ENCODE measurements at regions not wholly inside any gene's neighbourhood (a gene's known extent, or its start where the extent isn't known, plus 50 kb on each side); places are given as distances from the start of the nearest gene placed in this dataset.

- in situ Hi-C loops (cut with HindIII; ENCODE audit: low sequenced_read_pairs), result no loop called here
Observed at GRCh38 chr1:30381671-30382365, 341.6 kb downstream of the MATN1 start.

GRCh38 chr1:30381266-30381665, 342.1 kb downstream of the MATN1 start:
- in situ Hi-C loops (cut with HindIII; ENCODE audit: low sequenced_read_pairs), result no loop called here
- peak; percentile 87 for DNase-seq (ENCODE audit: low spot score)

More at GRCh38 chr1:30381671-30382365, 341.6 kb downstream of the MATN1 start:
- no peak for DNase-seq (ENCODE audit: low spot score)

GRCh38 chr1:30380625-30380984, 342.8 kb downstream of the MATN1 start:
- DNase-seq (ENCODE audit: low spot score), result no peak
- in situ Hi-C loops (cut with HindIII; ENCODE audit: low sequenced_read_pairs), result no loop called here

- peak; percentile 88 for DNase-seq (ENCODE audit: low spot score)
- in situ Hi-C loops (cut with HindIII; ENCODE audit: low sequenced_read_pairs), result no loop called here
Observed at GRCh38 chr1:30379684-30380624, 343.4 kb downstream of the MATN1 start.

GRCh38 chr1:30378991-30379581, 344.3 kb downstream of the MATN1 start:
- in situ Hi-C loops (cut with HindIII; ENCODE audit: low sequenced_read_pairs), result no loop called here
- DNase-seq (ENCODE audit: low spot score), result no peak

- in situ Hi-C loops (cut with HindIII; ENCODE audit: low sequenced_read_pairs), result no loop called here
- no peak for DNase-seq (ENCODE audit: low spot score)
Observed at GRCh38 chr1:30378003-30378596, 345.3 kb downstream of the MATN1 start.

GRCh38 chr1:30377230-30378002, 346.0 kb downstream of the MATN1 start:
- DNase-seq (ENCODE audit: low spot score), result no peak
- in situ Hi-C loops (cut with HindIII; ENCODE audit: low sequenced_read_pairs), result no loop called here

GRCh38 chr1:30376054-30376697, 347.2 kb downstream of the MATN1 start:
- in situ Hi-C loops (cut with HindIII; ENCODE audit: low sequenced_read_pairs), result no loop called here
- no peak for DNase-seq (ENCODE audit: low spot score)

- no peak for DNase-seq (ENCODE audit: low spot score)
- in situ Hi-C loops (cut with HindIII; ENCODE audit: low sequenced_read_pairs), result no loop called here
Observed at GRCh38 chr1:30375156-30375555, 348.2 kb downstream of the MATN1 start.

- in situ Hi-C loops (cut with HindIII; ENCODE audit: low sequenced_read_pairs), result no loop called here
Observed at GRCh38 chr1:30374400-30375070, 348.9 kb downstream of the MATN1 start.

GRCh38 chr1:30373471-30374399, 349.6 kb downstream of the MATN1 start:
- in situ Hi-C loops (cut with HindIII; ENCODE audit: low sequenced_read_pairs), result no loop called here
- DNase-seq (ENCODE audit: low spot score), result no peak

More at GRCh38 chr1:30374400-30375070, 348.9 kb downstream of the MATN1 start:
- no peak for DNase-seq (ENCODE audit: low spot score)

GRCh38 chr1:30372792-30373433, 350.5 kb downstream of the MATN1 start:
- no peak for DNase-seq (ENCODE audit: low spot score)

GRCh38 chr1:30371888-30372791, 351.2 kb downstream of the MATN1 start:
- no peak for DNase-seq (ENCODE audit: low spot score)
- in situ Hi-C loops (cut with HindIII; ENCODE audit: low sequenced_read_pairs), result no loop called here

More at GRCh38 chr1:30372792-30373433, 350.5 kb downstream of the MATN1 start:
- in situ Hi-C loops (cut with HindIII; ENCODE audit: low sequenced_read_pairs), result no loop called here

- no peak for DNase-seq (ENCODE audit: low spot score)
- in situ Hi-C loops (cut with HindIII; ENCODE audit: low sequenced_read_pairs), result no loop called here
Observed at GRCh38 chr1:30371179-30371788, 352.1 kb downstream of the MATN1 start.

- in situ Hi-C loops (cut with HindIII; ENCODE audit: low sequenced_read_pairs), result no loop called here
- no peak for DNase-seq (ENCODE audit: low spot score)
Observed at GRCh38 chr1:30368651-30369240, 354.6 kb downstream of the MATN1 start.
